GM12875 (cell line): ENCODE measurements at regions not wholly inside any gene's neighbourhood (a gene's known extent, or its start where the extent isn't known, plus 50 kb on each side); places are given as distances from the start of the nearest gene placed in this dataset.

ENCODE experiments used
- H3K4me3 ChIP-seq: one replicate; pipeline ENCODE4 v1.5.1; 2011; ENCODE audit warnings: low read depth, low read length, control low read depth
- CTCF ChIP-seq: IDR thresholded peaks from 2 replicates; pipeline ENCODE4 v1.5.1; 2011; ENCODE audit warnings: low read depth, mild to moderate bottlenecking, control low read depth, inconsistent platforms, low read length, moderate library complexity, borderline replicate concordance; ENCODE audit not compliant: insufficient read depth

GRCh38 chr4:20333141-20333715 lies 81.5 kb downstream of the SLIT2 start:
- TF ChIP-seq CTCF = no peak
- no peak overlapping the region for H3K4me3 ChIP-seq

GRCh38 chr4:20337261-20337664 lies 85.6 kb downstream of the SLIT2 start:
- no peak for TF ChIP-seq CTCF
- no peak overlapping the region for H3K4me3 ChIP-seq

GRCh38 chr4:20338841-20339240 lies 87.1 kb downstream of the SLIT2 start:
- H3K4me3 ChIP-seq = no peak overlapping the region
- TF ChIP-seq CTCF = no peak

- no peak overlapping the region for H3K4me3 ChIP-seq
- TF ChIP-seq CTCF = no peak
Measured at GRCh38 chr4:20341134-20341738, 89.5 kb downstream of the SLIT2 start.

GRCh38 chr4:20347531-20347930 lies 95.8 kb downstream of the SLIT2 start:
- no peak for TF ChIP-seq CTCF

GRCh38 chr4:20348411-20348810 lies 96.7 kb downstream of the SLIT2 start:
- no peak for TF ChIP-seq CTCF
- no peak overlapping the region for H3K4me3 ChIP-seq

More at GRCh38 chr4:20347531-20347930, 95.8 kb downstream of the SLIT2 start:
- no peak overlapping the region for H3K4me3 ChIP-seq
